Activated T-cell treated with anti-CD3 and anti-CD28 coated beads, Interleukin-2, amount 50 U/mL, for 24 hours (primary cell): ENCODE measurements at regions not wholly inside any gene's neighbourhood (a gene's known extent, or its start where the extent isn't known, plus 50 kb on each side); places are given as distances from the start of the nearest gene placed in this dataset.
"Not testable (repeated sequence)": the region's sequence is repeated elsewhere in the genome, so short reads cannot be mapped to it uniquely, and the experiment has no call there.

Source experiments
- DNase-seq: peaks from one replicate; pipeline ENCODE4 v3.0.0-alpha.2; 2020
- H3K27ac Mint-ChIP-seq: 2 replicates; pipeline ENCODE4 v1.8.0; 2020; ENCODE audit warnings: mild to moderate bottlenecking, mixed read lengths
- H3K27me3 Mint-ChIP-seq: 2 replicates; pipeline ENCODE4 v1.8.0; 2020; ENCODE audit warnings: mixed read lengths
- H3K36me3 Mint-ChIP-seq: 2 replicates; pipeline ENCODE4 v1.8.0; 2020; ENCODE audit warnings: low read depth, mixed read lengths
- H3K4me1 Mint-ChIP-seq: 2 replicates; pipeline ENCODE4 v1.8.0; 2020; ENCODE audit warnings: low read depth, mixed read lengths
- H3K4me3 Mint-ChIP-seq: 2 replicates; pipeline ENCODE4 v1.8.0; 2020; ENCODE audit warnings: mild to moderate bottlenecking, moderate library complexity, mixed read lengths
- H3K9me3 Mint-ChIP-seq: 2 replicates; pipeline ENCODE4 v1.8.0; 2020; ENCODE audit warnings: mixed read lengths

- DNase-seq, result no peak
- no peaks in the 10 kb centered on the region for H3K4me1 Mint-ChIP-seq
- no peak overlapping the region for H3K27ac Mint-ChIP-seq
- no peaks in the 10 kb centered on the region for H3K27me3 Mint-ChIP-seq
- H3K9me3 Mint-ChIP-seq, result peaks cover 9% of the 10 kb centered on the region
- no peaks in the 10 kb centered on the region for H3K36me3 Mint-ChIP-seq
- no peak overlapping the region for H3K4me3 Mint-ChIP-seq
Measured at GRCh38 chr6:21321531-21321930, 272.0 kb upstream of the SOX4 start.

- no peak for DNase-seq
- Mint-ChIP-seq H3K36me3 (no peaks in the 10 kb centered on the region), H3K27ac (no peak overlapping the region), H3K4me3 (no peak overlapping the region), H3K4me1 (no peaks in the 10 kb centered on the region), H3K27me3 (no peaks in the 10 kb centered on the region), H3K9me3 (peaks cover 9% of the 10 kb centered on the region)
Measured at GRCh38 chr6:21323577-21323976, 270.0 kb upstream of the SOX4 start.

- H3K9me3 Mint-ChIP-seq, result no peaks in the 10 kb centered on the region
- no peaks in the 10 kb centered on the region for H3K36me3 Mint-ChIP-seq
- no peak overlapping the region for H3K27ac Mint-ChIP-seq
- H3K27me3 Mint-ChIP-seq, result no peaks in the 10 kb centered on the region
- no peak overlapping the region for H3K4me3 Mint-ChIP-seq
- no peak for DNase-seq
- H3K4me1 Mint-ChIP-seq, result no peaks in the 10 kb centered on the region
Measured at GRCh38 chr6:21325201-21325856, 268.2 kb upstream of the SOX4 start.

- Mint-ChIP-seq H3K4me1 (no peaks in the 10 kb centered on the region), H3K4me3 (no peak overlapping the region)
Measured at GRCh38 chr6:21327326-21328112, 266.0 kb upstream of the SOX4 start.

GRCh38 chr6:21331235-21331634 is 262.3 kb upstream of the SOX4 start:
- H3K4me1 Mint-ChIP-seq, result no peaks in the 10 kb centered on the region
- no peak overlapping the region for H3K27ac Mint-ChIP-seq
- no peak overlapping the region for H3K4me3 Mint-ChIP-seq
- H3K27me3 Mint-ChIP-seq, result no peaks in the 10 kb centered on the region
- DNase-seq, result no peak
- H3K9me3 Mint-ChIP-seq, result no peaks in the 10 kb centered on the region
- H3K36me3 Mint-ChIP-seq, result no peaks in the 10 kb centered on the region

More at GRCh38 chr6:21327326-21328112, 266.0 kb upstream of the SOX4 start:
- Mint-ChIP-seq H3K9me3 (no peaks in the 10 kb centered on the region), H3K27me3 (no peaks in the 10 kb centered on the region), H3K27ac (no peak overlapping the region), H3K36me3 (no peaks in the 10 kb centered on the region)
- no peak for DNase-seq

- no peaks in the 10 kb centered on the region for H3K4me1 Mint-ChIP-seq
- H3K4me3 Mint-ChIP-seq, result no peak overlapping the region
- no peaks in the 10 kb centered on the region for H3K27me3 Mint-ChIP-seq
- no peaks in the 10 kb centered on the region for H3K36me3 Mint-ChIP-seq
- DNase-seq, result no peak
- peaks cover 4% of the 10 kb centered on the region for H3K9me3 Mint-ChIP-seq
- H3K27ac Mint-ChIP-seq, result no peak overlapping the region
Measured at GRCh38 chr6:21332077-21332476, 261.5 kb upstream of the SOX4 start.

GRCh38 chr6:21332660-21333059 is 260.9 kb upstream of the SOX4 start:
- Mint-ChIP-seq H3K9me3 (peaks cover 4% of the 10 kb centered on the region), H3K27me3 (no peaks in the 10 kb centered on the region), H3K36me3 (no peaks in the 10 kb centered on the region), H3K4me3 (no peak overlapping the region), H3K4me1 (no peaks in the 10 kb centered on the region), H3K27ac (no peak overlapping the region)
- DNase-seq, result no peak

- Mint-ChIP-seq H3K4me1 (no peaks in the 10 kb centered on the region), H3K27me3 (no peaks in the 10 kb centered on the region), H3K4me3 (no peak overlapping the region), H3K36me3 (no peaks in the 10 kb centered on the region), H3K27ac (no peak overlapping the region), H3K9me3 (peaks cover 4% of the 10 kb centered on the region)
- DNase-seq, result no peak
Measured at GRCh38 chr6:21333715-21334114, 259.8 kb upstream of the SOX4 start.

GRCh38 chr6:21334651-21335050 is 258.9 kb upstream of the SOX4 start:
- peaks cover 4% of the 10 kb centered on the region for H3K9me3 Mint-ChIP-seq
- no peak for DNase-seq

GRCh38 chr6:21335591-21335990 is 258.0 kb upstream of the SOX4 start:
- Mint-ChIP-seq H3K27me3 (peaks cover 2% of the 10 kb centered on the region), H3K4me3 (no peak overlapping the region), H3K4me1 (no peaks in the 10 kb centered on the region), H3K9me3 (peaks cover 4% of the 10 kb centered on the region), H3K27ac (no peak overlapping the region), H3K36me3 (no peaks in the 10 kb centered on the region)
- no peak for DNase-seq

More at GRCh38 chr6:21334651-21335050, 258.9 kb upstream of the SOX4 start:
- Mint-ChIP-seq H3K4me3 (no peak overlapping the region), H3K27me3 (peaks cover 2% of the 10 kb centered on the region), H3K36me3 (no peaks in the 10 kb centered on the region), H3K4me1 (no peaks in the 10 kb centered on the region), H3K27ac (no peak overlapping the region)

- H3K27me3 Mint-ChIP-seq, result peaks cover 5% of the 10 kb centered on the region
- peaks cover 4% of the 10 kb centered on the region for H3K9me3 Mint-ChIP-seq
- no peaks in the 10 kb centered on the region for H3K36me3 Mint-ChIP-seq
- no peak overlapping the region for H3K27ac Mint-ChIP-seq
- no peak for DNase-seq
- no peak overlapping the region for H3K4me3 Mint-ChIP-seq
- no peaks in the 10 kb centered on the region for H3K4me1 Mint-ChIP-seq
Measured at GRCh38 chr6:21337263-21337662, 256.3 kb upstream of the SOX4 start.

GRCh38 chr6:21340573-21340972 is 253.0 kb upstream of the SOX4 start:
- Mint-ChIP-seq H3K4me1 (no peaks in the 10 kb centered on the region), H3K9me3 (peaks cover 4% of the 10 kb centered on the region), H3K4me3 (no peak overlapping the region), H3K27ac (no peak overlapping the region), H3K36me3 (no peaks in the 10 kb centered on the region), H3K27me3 (peaks cover 8% of the 10 kb centered on the region)
- no peak for DNase-seq

- no peak overlapping the region for H3K27ac Mint-ChIP-seq
- no peaks in the 10 kb centered on the region for H3K36me3 Mint-ChIP-seq
- H3K4me1 Mint-ChIP-seq, result no peaks in the 10 kb centered on the region
- no peak for DNase-seq
- no peak overlapping the region for H3K4me3 Mint-ChIP-seq
- H3K27me3 Mint-ChIP-seq, result peaks cover 8% of the 10 kb centered on the region
- no peaks in the 10 kb centered on the region for H3K9me3 Mint-ChIP-seq
Measured at GRCh38 chr6:21341910-21342309, 251.6 kb upstream of the SOX4 start.

- Mint-ChIP-seq H3K9me3 (no peaks in the 10 kb centered on the region), H3K36me3 (no peaks in the 10 kb centered on the region), H3K4me1 (no peaks in the 10 kb centered on the region), H3K4me3 (no peak overlapping the region), H3K27ac (no peak overlapping the region), H3K27me3 (peaks cover 8% of the 10 kb centered on the region)
- no peak for DNase-seq
Measured at GRCh38 chr6:21342501-21342900, 251.1 kb upstream of the SOX4 start.

- not testable (repeated sequence) for H3K27me3 Mint-ChIP-seq, DNase-seq, H3K4me1 Mint-ChIP-seq, H3K9me3 Mint-ChIP-seq, H3K27ac Mint-ChIP-seq, H3K4me3 Mint-ChIP-seq, H3K36me3 Mint-ChIP-seq
Measured at GRCh38 chr6:21345704-21346103, 247.8 kb upstream of the SOX4 start.
